Immature natural killer cell (primary cell): ENCODE measurements at regions not wholly inside any gene's neighbourhood (a gene's known extent, or its start where the extent isn't known, plus 50 kb on each side); places are given as distances from the start of the nearest gene placed in this dataset.

Experiments used
- DNase-seq, 3 donors: peaks; one replicate each; pipeline ENCODE4 v3.0.0; 2022; ENCODE audit warnings: mixed read lengths in 1 of 3
- H3K27ac Mint-ChIP-seq, 6 donors: one replicate each; pipeline ENCODE4 v1.8.0; 2020; ENCODE audit warnings: mixed read lengths in 6 of 6, mild to moderate bottlenecking in 5 of 6, inconsistent platforms in 4 of 6, moderate library complexity in 3 of 6
- H3K27me3 Mint-ChIP-seq, 3 donors: one replicate each; pipeline ENCODE4 v1.8.0; 2020 to 2021; ENCODE audit warnings: low read depth in 3 of 3, mild to moderate bottlenecking in 3 of 3, mixed read lengths in 3 of 3, moderate library complexity in 3 of 3, inconsistent platforms in 1 of 3
- H3K36me3 Mint-ChIP-seq, 3 donors: one replicate each; pipeline ENCODE4 v1.8.0; 2020; ENCODE audit warnings: mixed read lengths in 3 of 3, inconsistent platforms in 2 of 3, mild to moderate bottlenecking in 2 of 3
- H3K4me1 Mint-ChIP-seq, 2 donors: one replicate each; pipeline ENCODE4 v1.8.0; 2020; ENCODE audit warnings: inconsistent platforms in 2 of 2, mild to moderate bottlenecking in 2 of 2, mixed read lengths in 2 of 2, moderate library complexity in 1 of 2
- H3K4me3 Mint-ChIP-seq, 5 donors: one replicate each; pipeline ENCODE4 v1.8.0; 2020; ENCODE audit warnings: mild to moderate bottlenecking in 5 of 5, mixed read lengths in 5 of 5, inconsistent platforms in 3 of 5, moderate library complexity in 3 of 5
- H3K9me3 Mint-ChIP-seq, 6 donors: one replicate each; pipeline ENCODE4 v1.8.0; 2020; ENCODE audit warnings: mild to moderate bottlenecking in 6 of 6, mixed read lengths in 6 of 6, inconsistent platforms in 4 of 6, moderate library complexity in 3 of 6

GRCh38 chr13:44221657-44222056 is 152.0 kb upstream of the SERP2 start:
- Mint-ChIP-seq H3K36me3 (no peaks in the 10 kb centered on the region), H3K4me3 (no peak overlapping the region), H3K27ac (no peak overlapping the region), H3K9me3 (no peaks in the 10 kb centered on the region), H3K27me3 (peaks cover 0 to 1% (median 0%) of the 10 kb centered on the region in 3 donors), H3K4me1 (no peaks in the 10 kb centered on the region)
- no peak for DNase-seq

- Mint-ChIP-seq H3K27ac (no peak overlapping the region), H3K4me3 (no peak overlapping the region), H3K36me3 (no peaks in the 10 kb centered on the region), H3K27me3 (peaks cover 0 to 1% (median 0%) of the 10 kb centered on the region in 3 donors), H3K9me3 (no peaks in the 10 kb centered on the region), H3K4me1 (no peaks in the 10 kb centered on the region)
- no peak for DNase-seq
Observed at GRCh38 chr13:44223770-44224444, 149.7 kb upstream of the SERP2 start.

GRCh38 chr13:44224450-44225149 is 149.0 kb upstream of the SERP2 start:
- Mint-ChIP-seq H3K27ac (no peak overlapping the region), H3K9me3 (no peaks in the 10 kb centered on the region), H3K36me3 (no peaks in the 10 kb centered on the region), H3K4me3 (no peak overlapping the region), H3K4me1 (no peaks in the 10 kb centered on the region), H3K27me3 (peaks cover 0 to 1% (median 0%) of the 10 kb centered on the region in 3 donors)
- DNase-seq = no peak

- H3K4me1 Mint-ChIP-seq = no peaks in the 10 kb centered on the region
- H3K9me3 Mint-ChIP-seq = no peaks in the 10 kb centered on the region
- no peaks in the 10 kb centered on the region for H3K36me3 Mint-ChIP-seq
Observed at GRCh38 chr13:44229371-44230030, 144.1 kb upstream of the SERP2 start.

GRCh38 chr13:44230071-44230470 is 143.6 kb upstream of the SERP2 start:
- Mint-ChIP-seq H3K4me3 (no peak overlapping the region), H3K36me3 (no peaks in the 10 kb centered on the region), H3K4me1 (no peaks in the 10 kb centered on the region), H3K27me3 (peaks cover 0 to 3% (median 1%) of the 10 kb centered on the region in 3 donors), H3K27ac (no peak overlapping the region), H3K9me3 (no peaks in the 10 kb centered on the region)
- no peak for DNase-seq

More at GRCh38 chr13:44229371-44230030, 144.1 kb upstream of the SERP2 start:
- no peak for DNase-seq
- H3K27me3 Mint-ChIP-seq = peaks cover 0 to 3% (median 1%) of the 10 kb centered on the region in 3 donors
- no peak overlapping the region for H3K4me3 Mint-ChIP-seq
- H3K27ac Mint-ChIP-seq = no peak overlapping the region

GRCh38 chr13:44230736-44231135 is 142.9 kb upstream of the SERP2 start:
- Mint-ChIP-seq H3K9me3 (no peaks in the 10 kb centered on the region), H3K4me1 (no peaks in the 10 kb centered on the region), H3K4me3 (no peak overlapping the region), H3K36me3 (no peaks in the 10 kb centered on the region), H3K27me3 (peaks cover 0 to 3% (median 1%) of the 10 kb centered on the region in 3 donors), H3K27ac (no peak overlapping the region)
- DNase-seq = no peak

GRCh38 chr13:44231786-44232516 is 141.7 kb upstream of the SERP2 start:
- no peaks in the 10 kb centered on the region for H3K36me3 Mint-ChIP-seq
- H3K4me3 Mint-ChIP-seq = no peak overlapping the region
- peaks cover 0 to 3% (median 1%) of the 10 kb centered on the region in 3 donors for H3K27me3 Mint-ChIP-seq
- H3K9me3 Mint-ChIP-seq = no peaks in the 10 kb centered on the region
- no peak for DNase-seq
- no peaks in the 10 kb centered on the region for H3K4me1 Mint-ChIP-seq
- no peak overlapping the region for H3K27ac Mint-ChIP-seq

GRCh38 chr13:44232774-44233173 is 140.8 kb upstream of the SERP2 start:
- Mint-ChIP-seq H3K27me3 (peaks cover 0 to 3% (median 1%) of the 10 kb centered on the region in 3 donors), H3K4me3 (no peak overlapping the region), H3K27ac (no peak overlapping the region), H3K36me3 (no peaks in the 10 kb centered on the region), H3K4me1 (peaks cover 5 to 8% of the 10 kb centered on the region in 2 donors), H3K9me3 (no peaks in the 10 kb centered on the region)
- DNase-seq = no peak

GRCh38 chr13:44234566-44234965 is 139.1 kb upstream of the SERP2 start:
- no peak for DNase-seq
- Mint-ChIP-seq H3K36me3 (no peaks in the 10 kb centered on the region), H3K27ac (no peak overlapping the region), H3K4me3 (no peak overlapping the region), H3K9me3 (no peaks in the 10 kb centered on the region), H3K4me1 (peaks cover 6 to 15% of the 10 kb centered on the region in 2 donors), H3K27me3 (peaks cover 0 to 3% (median 1%) of the 10 kb centered on the region in 3 donors)

- no peak for DNase-seq
- Mint-ChIP-seq H3K4me3 (no peak overlapping the region), H3K36me3 (no peaks in the 10 kb centered on the region), H3K27ac (peak overlapping the region in 1 of 6 donors; percentile 53), H3K27me3 (peaks cover 0 to 6% (median 0%) of the 10 kb centered on the region in 3 donors), H3K4me1 (peaks cover 6 to 15% of the 10 kb centered on the region in 2 donors), H3K9me3 (no peaks in the 10 kb centered on the region)
Observed at GRCh38 chr13:44236370-44236769, 137.3 kb upstream of the SERP2 start.

- H3K9me3 Mint-ChIP-seq = no peaks in the 10 kb centered on the region
- no peak for DNase-seq
- peaks cover 6 to 15% of the 10 kb centered on the region in 2 donors for H3K4me1 Mint-ChIP-seq
- no peak overlapping the region for H3K27ac Mint-ChIP-seq
- H3K36me3 Mint-ChIP-seq = no peaks in the 10 kb centered on the region
- H3K27me3 Mint-ChIP-seq = peaks cover 0 to 6% (median 0%) of the 10 kb centered on the region in 3 donors
- no peak overlapping the region for H3K4me3 Mint-ChIP-seq
Observed at GRCh38 chr13:44236801-44237207, 136.8 kb upstream of the SERP2 start.

GRCh38 chr13:44237276-44237767 is 136.3 kb upstream of the SERP2 start:
- DNase-seq = peak; percentile 26 to 32 (median 28)
- peak overlapping the region in 4 of 6 donors; percentile 23 to 65 (median 53) for H3K27ac Mint-ChIP-seq
- no peaks in the 10 kb centered on the region for H3K36me3 Mint-ChIP-seq
- no peaks in the 10 kb centered on the region for H3K9me3 Mint-ChIP-seq
- H3K27me3 Mint-ChIP-seq = peaks cover 0 to 6% (median 0%) of the 10 kb centered on the region in 3 donors
- H3K4me3 Mint-ChIP-seq = peak overlapping the region in 1 of 5 donors; percentile 14
- H3K4me1 Mint-ChIP-seq = peaks cover 6 to 15% of the 10 kb centered on the region in 2 donors

- Mint-ChIP-seq H3K4me1 (peaks cover 6 to 15% of the 10 kb centered on the region in 2 donors), H3K36me3 (peaks cover 0 to under 1% (median 0%) of the 10 kb centered on the region in 3 donors), H3K4me3 (no peak overlapping the region), H3K9me3 (no peaks in the 10 kb centered on the region), H3K27me3 (peaks cover 0 to 6% (median 0%) of the 10 kb centered on the region in 3 donors), H3K27ac (peak overlapping the region in 2 of 6 donors; percentile 23 to 76)
- no peak for DNase-seq
Observed at GRCh38 chr13:44237881-44238421, 135.7 kb upstream of the SERP2 start.
